ENCODE measurements at regions not wholly inside any gene's neighbourhood (a gene's known extent, or its start where the extent isn't known, plus 50 kb on each side); places are given as distances from the start of the nearest gene placed in this dataset.

GRCh38 chr3:102132370-102132769 is 283.1 kb downstream of the NFKBIZ start:
- TF ChIP-seq CTCF (IDR thresholded peaks at IDR 0.05) (no peak), EP300 (IDR thresholded peaks at IDR 0.05) (no peak)
